RWPE2 (cell line): ENCODE measurements at regions not wholly inside any gene's neighbourhood (a gene's known extent, or its start where the extent isn't known, plus 50 kb on each side); places are given as distances from the start of the nearest gene placed in this dataset.

Source experiments
- ATAC-seq: fragments of 200-7000 bp; cut with Tn5 transposase; 3 replicates; pipeline ENCODE4 v1.9.1; 2021; ENCODE audit warnings: low read depth
- DNase-seq: peaks from one replicate; pipeline ENCODE4 v3.0.0-alpha.2; 2020; ENCODE audit warnings: low spot score
- H3K27ac ChIP-seq: fragments of 450-650 bp; 2 replicates; pipeline ENCODE4 v1.5.1; 2017; ENCODE audit warnings: mild to moderate bottlenecking; ENCODE audit not compliant: poor library complexity, severe bottlenecking
- H3K27me3 ChIP-seq: fragments of 250-450 bp; sonication (Bioruptor Pico); 2 replicates; pipeline ENCODE4 v1.5.1; 2021; ENCODE audit warnings: mild to moderate bottlenecking, moderate library complexity; ENCODE audit not compliant: insufficient read depth, poor library complexity, severe bottlenecking
- H3K36me3 ChIP-seq: fragments of 250-450 bp; sonication (Bioruptor Pico); 2 replicates; pipeline ENCODE4 v1.5.1; 2020; ENCODE audit warnings: low read depth, mild to moderate bottlenecking, moderate library complexity
- H3K4me1 ChIP-seq: fragments of 250-450 bp; sonication (Bioruptor Pico); 2 replicates; pipeline ENCODE4 v1.5.1; 2021; ENCODE audit warnings: mild to moderate bottlenecking, moderate library complexity; ENCODE audit not compliant: insufficient read depth, poor library complexity, severe bottlenecking
- H3K4me3 ChIP-seq: fragments of 250-450 bp; sonication (Bioruptor Pico); 2 replicates; pipeline ENCODE4 v1.5.1; 2021; ENCODE audit warnings: mild to moderate bottlenecking, moderate library complexity; ENCODE audit not compliant: severe bottlenecking
- H3K9me3 ChIP-seq: fragments of 250-450 bp; sonication (Bioruptor Pico); 2 replicates; pipeline ENCODE4 v1.5.1; 2021; ENCODE audit warnings: mild to moderate bottlenecking, moderate library complexity; ENCODE audit not compliant: severe bottlenecking
- TF ChIP-seq, protein P1 (sequence below): fragments of 450-650 bp; IDR thresholded peaks from one replicate; pipeline ENCODE4 v1.5.1; 2017; ENCODE audit warnings: mild to moderate bottlenecking, moderate library complexity; ENCODE audit not compliant: poor library complexity, severe bottlenecking

DNA sequence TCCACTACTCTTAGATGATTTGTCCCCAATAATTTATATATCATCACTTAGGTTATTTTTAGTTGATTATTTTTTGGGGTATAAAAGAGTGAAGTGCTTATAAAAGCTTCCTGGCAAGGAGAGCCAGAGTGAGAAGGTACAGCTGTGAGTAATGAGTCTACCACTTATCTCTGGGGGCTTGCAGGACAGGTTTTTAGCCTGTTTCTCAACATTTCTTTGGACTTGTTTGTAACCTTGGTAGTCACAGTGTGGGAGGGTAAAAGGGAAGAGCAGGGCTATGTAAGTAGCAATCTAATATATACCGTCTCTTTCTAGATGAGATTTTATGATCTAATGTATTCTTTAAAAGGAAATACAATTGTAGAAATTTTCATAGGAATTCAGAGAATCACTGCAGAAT is 321.3 kb upstream of the GOLIM4 start:
- Histone ChIP-seq H3K27me3 (no peaks in the 10 kb centered on the region), H3K9me3 (no peaks in the 10 kb centered on the region), H3K4me1 (no peaks in the 10 kb centered on the region), H3K36me3 (no peaks in the 10 kb centered on the region), H3K4me3 (no peak overlapping the region), H3K27ac (no peak overlapping the region)
- no peak for ATAC-seq
- TF ChIP-seq, protein P1, sequence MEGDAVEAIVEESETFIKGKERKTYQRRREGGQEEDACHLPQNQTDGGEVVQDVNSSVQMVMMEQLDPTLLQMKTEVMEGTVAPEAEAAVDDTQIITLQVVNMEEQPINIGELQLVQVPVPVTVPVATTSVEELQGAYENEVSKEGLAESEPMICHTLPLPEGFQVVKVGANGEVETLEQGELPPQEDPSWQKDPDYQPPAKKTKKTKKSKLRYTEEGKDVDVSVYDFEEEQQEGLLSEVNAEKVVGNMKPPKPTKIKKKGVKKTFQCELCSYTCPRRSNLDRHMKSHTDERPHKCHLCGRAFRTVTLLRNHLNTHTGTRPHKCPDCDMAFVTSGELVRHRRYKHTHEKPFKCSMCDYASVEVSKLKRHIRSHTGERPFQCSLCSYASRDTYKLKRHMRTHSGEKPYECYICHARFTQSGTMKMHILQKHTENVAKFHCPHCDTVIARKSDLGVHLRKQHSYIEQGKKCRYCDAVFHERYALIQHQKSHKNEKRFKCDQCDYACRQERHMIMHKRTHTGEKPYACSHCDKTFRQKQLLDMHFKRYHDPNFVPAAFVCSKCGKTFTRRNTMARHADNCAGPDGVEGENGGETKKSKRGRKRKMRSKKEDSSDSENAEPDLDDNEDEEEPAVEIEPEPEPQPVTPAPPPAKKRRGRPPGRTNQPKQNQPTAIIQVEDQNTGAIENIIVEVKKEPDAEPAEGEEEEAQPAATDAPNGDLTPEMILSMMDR: no peak
- DNase-seq: no peak

DNA sequence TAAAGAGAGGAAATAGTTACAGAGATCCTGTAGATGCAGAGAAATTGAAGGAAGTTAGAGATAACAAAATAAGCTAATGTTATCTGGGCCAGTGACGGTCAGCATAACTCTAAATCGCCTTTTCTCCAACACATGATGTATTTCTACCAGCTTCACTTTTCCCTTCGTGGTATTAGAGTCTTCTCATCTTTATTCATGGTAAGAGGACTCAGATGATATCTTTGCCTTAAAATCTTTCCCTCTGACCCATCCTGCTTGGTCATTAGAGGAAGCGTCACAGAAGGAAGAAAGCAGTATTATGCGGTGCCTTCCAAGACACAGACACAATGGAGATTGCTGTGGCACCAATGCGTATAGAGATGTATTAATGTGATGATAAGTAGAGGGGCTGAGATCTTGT is 320.7 kb upstream of the GOLIM4 start:
- no peak for DNase-seq

DNA sequence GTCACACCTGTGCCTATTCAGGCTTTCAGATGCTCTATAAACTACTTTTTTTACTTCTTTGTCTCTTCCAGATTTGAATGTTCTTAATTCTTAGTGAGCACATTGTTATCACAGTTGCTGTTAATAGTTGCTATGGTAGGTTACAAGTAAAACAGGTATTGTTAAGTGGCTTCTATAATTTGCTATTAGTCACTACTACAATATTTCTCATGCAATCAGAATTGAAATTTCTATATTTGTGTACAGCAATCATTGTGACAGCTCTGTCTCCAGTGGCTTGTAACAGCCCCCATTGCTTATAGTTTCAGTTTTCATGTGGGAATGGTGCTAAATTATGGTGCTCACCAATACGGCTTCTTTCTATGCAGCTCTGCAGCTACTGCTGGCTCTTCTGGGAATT is 318.4 kb upstream of the GOLIM4 start:
- no peak for DNase-seq
- H3K27ac ChIP-seq: no peak overlapping the region
- H3K4me3 ChIP-seq: no peak overlapping the region
- H3K36me3 ChIP-seq: no peaks in the 10 kb centered on the region
- ATAC-seq: no peak
- TF ChIP-seq, protein P1: no peak
- no peaks in the 10 kb centered on the region for H3K27me3 ChIP-seq
- H3K9me3 ChIP-seq: no peaks in the 10 kb centered on the region
- no peaks in the 10 kb centered on the region for H3K4me1 ChIP-seq

More for the DNA sequence above, 320.7 kb upstream of the GOLIM4 start:
- Histone ChIP-seq H3K27me3 (no peaks in the 10 kb centered on the region), H3K36me3 (no peaks in the 10 kb centered on the region), H3K9me3 (no peaks in the 10 kb centered on the region), H3K4me3 (no peak overlapping the region), H3K27ac (no peak overlapping the region), H3K4me1 (no peaks in the 10 kb centered on the region)
- TF ChIP-seq, protein P1: no peak
- no peak for ATAC-seq

DNA sequence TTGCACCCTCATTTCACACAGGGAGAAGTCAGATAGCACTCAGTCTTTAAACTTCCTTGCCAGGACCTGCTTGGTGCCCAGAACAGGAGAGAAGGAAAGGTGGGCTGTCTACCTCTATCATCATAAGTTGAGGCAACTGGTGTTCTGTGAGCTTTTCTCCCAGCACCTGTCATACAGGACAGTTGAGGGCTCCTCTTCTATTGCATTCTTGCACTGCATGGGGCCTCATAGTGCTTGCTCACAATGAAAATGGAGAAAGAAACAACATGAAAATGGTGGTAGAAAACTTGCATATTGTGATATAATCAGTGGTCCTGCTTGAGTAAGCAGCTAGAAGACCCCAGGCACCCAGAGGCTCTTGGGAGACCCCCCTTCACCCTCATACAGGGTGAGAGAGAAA is 311.7 kb upstream of the GOLIM4 start:
- no peaks in the 10 kb centered on the region for H3K36me3 ChIP-seq
- DNase-seq: no peak
- no peaks in the 10 kb centered on the region for H3K27me3 ChIP-seq
- TF ChIP-seq, protein P1: no peak
- no peaks in the 10 kb centered on the region for H3K4me1 ChIP-seq
- no peak overlapping the region for H3K4me3 ChIP-seq
- no peaks in the 10 kb centered on the region for H3K9me3 ChIP-seq
- ATAC-seq: no peak
- H3K27ac ChIP-seq: no peak overlapping the region

DNA sequence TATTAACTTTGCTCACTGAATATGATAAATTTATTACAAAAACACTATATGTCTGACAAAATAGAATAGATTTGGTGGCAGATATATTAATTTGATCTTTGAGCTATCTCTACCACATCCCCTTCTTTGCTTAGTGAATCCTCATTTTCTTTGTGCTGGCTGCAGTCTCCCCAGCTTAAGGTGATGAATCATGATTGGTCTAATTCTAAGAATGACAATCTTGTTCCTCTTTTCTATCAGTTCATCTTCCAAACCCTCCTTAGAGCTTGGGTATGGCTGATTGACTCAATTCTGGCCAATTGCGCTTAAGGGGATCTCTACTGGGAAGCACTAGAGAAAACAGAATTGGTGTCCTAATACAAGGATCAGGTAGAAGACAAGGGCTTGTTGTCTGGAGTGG is 309.6 kb upstream of the GOLIM4 start:
- no peak for ATAC-seq
- Histone ChIP-seq H3K4me1 (no peaks in the 10 kb centered on the region), H3K27me3 (no peaks in the 10 kb centered on the region), H3K9me3 (no peaks in the 10 kb centered on the region), H3K36me3 (no peaks in the 10 kb centered on the region), H3K27ac (no peak overlapping the region), H3K4me3 (no peak overlapping the region)
- no peak for DNase-seq
- TF ChIP-seq, protein P1: no peak
